GM12878 (cell line): ENCODE measurements at regions not wholly inside any gene's neighbourhood (a gene's known extent, or its start where the extent isn't known, plus 50 kb on each side); places are given as distances from the start of the nearest gene placed in this dataset.
A peak's percentile ranks its signal among the peaks of the same experiment; 100 is the strongest.

Source experiments
- ATAC-seq: fragments of 200-7000 bp; cut with Tn5 transposase; 3 replicates; pipeline ENCODE4 v1.9.1; 2020; ENCODE audit warnings: mild to moderate bottlenecking, moderate library complexity
- BruUV-seq: library from RNA; stranded (reverse); fragments of 400-500 nt; replicated peaks from 2 replicates; lab custom pipeline; 2021; lab: Mats Ljungman, UMichigan
- CTCF ChIA-PET: fragments of 300-600 bp; sonication (Branson Sonifier 250); formaldehyde crosslinking; extraction: SDS; loops from one replicate; lab custom pipeline; 2021; ENCODE audit warnings: inconsistent platforms; lab: Yijun Ruan, JAX
- POLR2A ChIA-PET: fragments of 350-600 bp; formaldehyde crosslinking; extraction: SDS; loops from one replicate; lab custom pipeline; 2021; ENCODE audit warnings: inconsistent platforms; lab: Charles Lee
- RAD21 ChIA-PET: fragments of 300-600 bp; sonication (Branson Sonifier 250); formaldehyde crosslinking; loops from one replicate; lab custom pipeline; 2023; ENCODE audit warnings: antibody characterized with exemption; ENCODE audit not compliant: unreplicated experiment; lab: Charles Lee
- SMC1A ChIA-PET: fragments of 300-600 bp; sonication (Branson Sonifier 250); formaldehyde crosslinking; loops from one replicate; lab custom pipeline; 2023; ENCODE audit not compliant: unreplicated experiment, uncharacterized antibody; lab: Charles Lee
- DNase-seq: peaks from one replicate; pipeline ENCODE4 v3.0.0-alpha.2; 2011; ENCODE audit warnings: low read depth, low spot score
- FAIRE-seq: peaks from 3 replicates; lab custom pipeline; 2011; peaks lifted over from hg19 to GRCh38; lab: Jason Lieb, UNC
- H2AFZ ChIP-seq: 2 replicates; pipeline ENCODE4 v1.6.0; 2011; ENCODE audit warnings: low read depth, low read length, control low read depth; ENCODE audit not compliant: control insufficient read depth
- H3K27ac ChIP-seq: 2 replicates; pipeline ENCODE4 v1.5.1; 2011; ENCODE audit warnings: control low read depth; ENCODE audit not compliant: control insufficient read depth, insufficient read depth
- H3K27me3 ChIP-seq, 2 experiments: replicated peaks in 1 of 2; 2 replicates each; pipeline versions ENCODE4 v1.6.0 to v1.6.1; 2011; ENCODE audit warnings: low read length in 1 of 2; ENCODE audit not compliant: control insufficient read depth in 2 of 2, insufficient read depth in 2 of 2
- H3K36me3 ChIP-seq, 2 experiments: 2 replicates each; pipeline ENCODE4 v1.5.1; 2011; ENCODE audit warnings: low read length in 1 of 2; ENCODE audit not compliant: control insufficient read depth in 2 of 2, insufficient read depth in 2 of 2
- H3K4me1 ChIP-seq: 2 replicates; pipeline ENCODE4 v1.6.1; 2011; ENCODE audit warnings: mild to moderate bottlenecking, low read length, moderate library complexity, mixed read lengths; ENCODE audit not compliant: control insufficient read depth, insufficient read depth
- H3K4me2 ChIP-seq: 2 replicates; pipeline ENCODE4 v1.6.0; 2011; ENCODE audit warnings: control low read depth; ENCODE audit not compliant: control insufficient read depth, insufficient read depth
- H3K4me3 ChIP-seq: fragments of 200-600 bp; sonication (generic); 2 replicates; pipeline ENCODE4 v1.5.1; 2016
- H3K79me2 ChIP-seq: 2 replicates; pipeline ENCODE4 v1.6.0; 2011; ENCODE audit warnings: low read length; ENCODE audit not compliant: control insufficient read depth, insufficient read depth
- H3K9ac ChIP-seq: 2 replicates; pipeline ENCODE4 v1.8.0; 2011; ENCODE audit warnings: low read length, control low read depth, mixed read lengths; ENCODE audit not compliant: control insufficient read depth, insufficient read depth
- H3K9me3 ChIP-seq: replicated peaks from 3 replicates; pipeline ENCODE4 v1.5.1; 2011; ENCODE audit warnings: mild to moderate bottlenecking, low read length; ENCODE audit not compliant: control insufficient read depth, insufficient read depth
- H4K20me1 ChIP-seq: 2 replicates; pipeline ENCODE4 v1.6.0; 2011; ENCODE audit not compliant: control insufficient read depth, insufficient read depth
- BCL11A ChIP-seq: IDR thresholded peaks from 2 replicates; pipeline ENCODE4 v1.6.1; 2011; ENCODE audit warnings: low read depth, low read length
- CHD1 ChIP-seq: IDR thresholded peaks from 2 replicates; pipeline ENCODE4 v1.6.1; 2012; ENCODE audit warnings: low read depth, low read length, improper control_type of control experiment
- FOXK2 ChIP-seq: fragments of 450-650 bp; IDR thresholded peaks from 2 replicates; pipeline ENCODE4 v1.6.1; 2017; ENCODE audit warnings: mild to moderate bottlenecking, moderate library complexity
- HCFC1 ChIP-seq: fragments of 150-350 bp; IDR thresholded peaks from 2 replicates; pipeline ENCODE4 v1.6.1; 2014; ENCODE audit warnings: low read length
- IKZF2 ChIP-seq, 2 experiments: fragments of 450-650 bp; IDR thresholded peaks; 2 replicates each; pipeline ENCODE4 v1.6.1; 2017; ENCODE audit warnings: mild to moderate bottlenecking in 2 of 2, moderate library complexity in 2 of 2
- JUNB ChIP-seq: IDR thresholded peaks from 2 replicates; pipeline ENCODE4 v1.6.1; 2016; ENCODE audit warnings: antibody characterized with exemption, mild to moderate bottlenecking
- MXI1 ChIP-seq: fragments of 150-350 bp; IDR thresholded peaks from 2 replicates; pipeline ENCODE4 v1.6.1; 2011; ENCODE audit warnings: low read depth, mild to moderate bottlenecking, inconsistent platforms, low read length, improper control_type of control experiment
- STAT3 ChIP-seq: IDR thresholded peaks from 2 replicates; pipeline ENCODE4 v1.6.1; 2011; ENCODE audit warnings: low read depth, low read length, improper control_type of control experiment
- SUZ12 ChIP-seq: fragments of 200-600 bp; sonication (generic); IDR thresholded peaks from one replicate; pipeline ENCODE4 v1.6.1; 2018; ENCODE audit warnings: antibody characterized with exemption, mild to moderate bottlenecking; ENCODE audit not compliant: unreplicated experiment
- ZBTB40 ChIP-seq: fragments of 450-650 bp; IDR thresholded peaks from 2 replicates; pipeline ENCODE4 v1.6.1; 2016; ENCODE audit warnings: mild to moderate bottlenecking, moderate library complexity, borderline replicate concordance
- ZNF274 ChIP-seq: IDR thresholded peaks from one replicate; pipeline ENCODE4 v1.8.0; 2011; ENCODE audit not compliant: insufficient read length, insufficient read depth
- ZNF384 ChIP-seq: IDR thresholded peaks from 2 replicates; pipeline ENCODE4 v1.6.1; 2012; ENCODE audit warnings: low read depth, mild to moderate bottlenecking, low read length, improper control_type of control experiment, borderline replicate concordance
- WGBS: methylation state at CpG from one replicate; pipeline ENCODE4 v1.1.6; 2016; ENCODE audit warnings: low lambda C conversion rate; ENCODE audit not compliant: insufficient replicate concordance, insufficient coverage; ENCODE audit errors: missing lambda C conversion rate; 5-methylcytosine and 5-hydroxymethylcytosine counted together
- in situ Hi-C: fragments of 300-500 bp; cut with MboI; formaldehyde crosslinking; loops from 9 replicates; pipeline ENCODE4 v1.14.3; 2018; ENCODE audit warnings: mixed read lengths
- intact Hi-C: fragments of 100-400 bp; cut with micrococcal nuclease; formaldehyde crosslinking; loops from one replicate; pipeline ENCODE4 v1.14.2; 2022; ENCODE audit not compliant: unreplicated experiment
- TF ChIP-seq, protein P1 (sequence below): fragments of 150-350 bp; IDR thresholded peaks from 2 replicates; pipeline ENCODE4 v1.6.1; 2014; ENCODE audit warnings: mild to moderate bottlenecking, low read depth, low read length

GRCh38 chr7:25663877-25664276 lies 435.6 kb upstream of the NPVF start (continued):
- TF ChIP-seq, protein P1, sequence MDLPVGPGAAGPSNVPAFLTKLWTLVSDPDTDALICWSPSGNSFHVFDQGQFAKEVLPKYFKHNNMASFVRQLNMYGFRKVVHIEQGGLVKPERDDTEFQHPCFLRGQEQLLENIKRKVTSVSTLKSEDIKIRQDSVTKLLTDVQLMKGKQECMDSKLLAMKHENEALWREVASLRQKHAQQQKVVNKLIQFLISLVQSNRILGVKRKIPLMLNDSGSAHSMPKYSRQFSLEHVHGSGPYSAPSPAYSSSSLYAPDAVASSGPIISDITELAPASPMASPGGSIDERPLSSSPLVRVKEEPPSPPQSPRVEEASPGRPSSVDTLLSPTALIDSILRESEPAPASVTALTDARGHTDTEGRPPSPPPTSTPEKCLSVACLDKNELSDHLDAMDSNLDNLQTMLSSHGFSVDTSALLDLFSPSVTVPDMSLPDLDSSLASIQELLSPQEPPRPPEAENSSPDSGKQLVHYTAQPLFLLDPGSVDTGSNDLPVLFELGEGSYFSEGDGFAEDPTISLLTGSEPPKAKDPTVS: no peak
- TF ChIP-seq SUZ12: no peak

DNA sequence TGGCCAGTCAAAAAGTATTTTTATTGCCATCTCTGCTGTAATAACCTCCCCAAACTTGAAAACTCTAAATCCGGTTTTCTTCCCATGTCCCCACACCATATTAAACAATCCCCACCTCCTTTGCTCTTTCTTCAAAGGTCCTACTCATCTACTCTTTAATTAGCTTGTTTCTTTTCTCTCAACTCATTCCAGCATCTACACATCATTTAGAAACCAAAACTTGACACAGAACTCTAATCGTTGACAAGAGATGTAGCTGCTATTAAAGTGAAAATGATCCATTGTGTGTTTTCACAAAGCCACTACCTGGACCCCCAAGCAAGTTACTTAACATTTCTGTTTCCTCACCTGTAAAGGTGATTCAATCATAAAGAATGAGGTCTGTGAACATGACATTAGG lies 436.3 kb upstream of the NPVF start:
- ATAC-seq (peak; percentile 39), DNase-seq (no peak), FAIRE-seq (peak; percentile 71)
- no peak overlapping the region for H3K27ac ChIP-seq
- no peaks in the 10 kb centered on the region; a peak in 1 of 4 replicates for H3K27me3 ChIP-seq
- intact Hi-C loops (no loop called here), in situ Hi-C loops (no loop called here)
- no peaks in the 10 kb centered on the region for H4K20me1 ChIP-seq
- no peak overlapping the region for H3K4me3 ChIP-seq
- RAD21 ChIA-PET: no interaction called here
- TF ChIP-seq BCL11A (0 out of 2 replicates have a peak, but pooled peaks have one; percentile 25), ZNF274 (no peak), ZNF384 (no peak), ZBTB40 (no peak), MXI1 (no peak), STAT3 (no peak), CHD1 (no peak), IKZF2 (IDR thresholded peaks at IDR 0.05) (peak in 1 of 2 experiments; percentile 25; a peak in 1 of 4 replicates), FOXK2 (no peak), HCFC1 (no peak), JUNB (peak; percentile 61)
- SMC1A ChIA-PET: interaction anchor here (1.2 kb wide), 1 partner anchor 20 kb away, joined by 3 read pairs; no protein-coding TSS in a partner anchor
- BruUV-seq: no TSS peak
- H2AFZ ChIP-seq: no peak overlapping the region
- 0% methylated on average over 2 of the region's 2 CpGs for WGBS
- no peak overlapping the region for H3K9ac ChIP-seq
- no peaks in the 10 kb centered on the region for H3K4me1 ChIP-seq
- H3K9me3 ChIP-seq: no peaks in the 10 kb centered on the region
- H3K4me2 ChIP-seq: no peak overlapping the region
- H3K36me3 ChIP-seq: no peaks in the 10 kb centered on the region
- POLR2A ChIA-PET: no interaction called here
- CTCF ChIA-PET: no interaction called here
- H3K79me2 ChIP-seq: no peaks in the 10 kb centered on the region
